ENCODE measurements at regions not wholly inside any gene's neighbourhood (a gene's known extent, or its start where the extent isn't known, plus 50 kb on each side); places are given as distances from the start of the nearest gene placed in this dataset.

DNA sequence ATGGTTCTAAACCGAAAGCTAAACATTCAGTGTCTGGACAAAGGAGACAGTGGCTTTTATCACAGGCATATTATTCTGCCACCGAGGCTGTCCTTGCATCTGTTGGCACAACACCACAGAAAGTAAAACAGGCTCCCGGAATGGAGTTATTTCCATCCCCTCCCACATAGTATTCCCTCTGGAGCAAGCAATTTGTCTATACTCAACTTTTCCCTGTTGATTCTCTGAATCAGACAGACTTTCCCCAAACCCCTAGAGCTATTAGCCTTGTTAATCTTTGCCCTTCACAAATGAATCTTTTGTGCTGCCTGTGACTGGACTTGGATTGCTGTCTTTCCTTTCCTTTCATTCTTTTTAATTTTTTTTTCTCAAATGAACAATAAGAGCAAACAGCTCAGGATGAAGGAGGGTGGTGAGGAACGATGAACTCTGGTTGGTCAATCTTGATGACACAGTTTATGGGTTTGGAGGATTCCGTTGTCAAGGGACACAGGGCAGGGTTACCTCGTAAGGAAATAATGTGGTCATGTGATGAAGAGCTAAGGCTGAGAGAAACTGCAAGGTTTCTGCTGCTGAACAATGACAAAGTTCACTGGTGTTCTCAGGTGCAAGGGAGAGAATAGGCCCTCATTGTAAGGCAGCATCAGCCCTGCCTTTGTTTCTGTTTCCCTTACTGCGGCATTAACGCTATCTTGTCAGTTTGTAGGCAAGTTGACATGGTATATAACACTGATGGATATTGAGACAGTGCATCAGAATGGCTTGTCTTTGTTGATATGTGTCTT is 275.0 kb upstream of the BMP2 start:
- Histone ChIP-seq H2BK20ac (ENCODE audit: low read depth, low read length, poor library complexity, severe bottlenecking) (no peak overlapping the region), H3K9me3 (ENCODE audit: control insufficient read depth, low read depth, low read length) (no peaks in the 10 kb centered on the region), H3K4ac (ENCODE audit: low read depth, low read length) (no peak overlapping the region), H3K56ac (ENCODE audit: insufficient read length, low read depth, low read length) (no peak overlapping the region), H3K4me2 (ENCODE audit: insufficient read depth, insufficient read length, low read length) (no peak overlapping the region), H3K14ac (ENCODE audit: insufficient read depth, low read length) (no peak overlapping the region), H3K23ac (ENCODE audit: insufficient read length, low read depth, low read length) (no peak overlapping the region), H2AK5ac (ENCODE audit: insufficient read length, low read length) (no peak overlapping the region), H3K9ac (ENCODE audit: extremely low read depth, insufficient read length, low read length) (no peak overlapping the region), H2BK15ac (ENCODE audit: low read depth, low read length) (no peak overlapping the region), H4K5ac (ENCODE audit: insufficient read length, low read depth, low read length) (no peak overlapping the region), H3K18ac (ENCODE audit: insufficient read length, low read depth, low read length) (no peak overlapping the region), H2BK5ac (ENCODE audit: insufficient read length, low read length) (no peak overlapping the region), H4K8ac (replicated peaks; ENCODE audit: insufficient read length, low read depth, low read length) (no peak overlapping the region), H3T11ph (ENCODE audit: low read length) (no peak overlapping the region), H2BK120ac (ENCODE audit: low read depth, low read length, poor library complexity, severe bottlenecking) (no peak overlapping the region), H3K79me2 (ENCODE audit: insufficient read depth, low read length) (no peaks in the 10 kb centered on the region), H3K4me1 (ENCODE audit: insufficient read depth, low read length) (no peaks in the 10 kb centered on the region; the same call in 1 of the 2 replicates), H3K79me1 (ENCODE audit: insufficient read depth, low read depth, low read length, poor library complexity, severe bottlenecking) (no peaks in the 10 kb centered on the region), H3K27me3 (ENCODE audit: insufficient read depth, low read length) (no peaks in the 10 kb centered on the region), H4K91ac (ENCODE audit: insufficient read length, low read depth, low read length) (no peak overlapping the region), H4K20me1 (ENCODE audit: control insufficient read depth, insufficient read depth, insufficient read length) (no peaks in the 10 kb centered on the region), H3K23me2 (ENCODE audit: insufficient read length, low read depth, low read length, poor library complexity, severe bottlenecking) (no peaks in the 10 kb centered on the region), H2BK12ac (ENCODE audit: insufficient read length, low read depth, low read length) (no peak overlapping the region), H2AFZ (ENCODE audit: low read length) (no peak overlapping the region), H3K27ac (ENCODE audit: insufficient read length, low read depth, low read length) (no peak overlapping the region)
- no peaks in the 10 kb centered on the region for H3K36me3 Mint-ChIP-seq (ENCODE audit: insufficient read depth in 1 of 3, low read depth in 3 of 3)
- no peaks in the 10 kb centered on the region for H3K27me3 Mint-ChIP-seq (ENCODE audit: low read depth)
- peaks cover 6 to 7% of the 10 kb centered on the region in 2 experiments for H3K4me1 Mint-ChIP-seq
- TF ChIP-seq, protein P1, sequence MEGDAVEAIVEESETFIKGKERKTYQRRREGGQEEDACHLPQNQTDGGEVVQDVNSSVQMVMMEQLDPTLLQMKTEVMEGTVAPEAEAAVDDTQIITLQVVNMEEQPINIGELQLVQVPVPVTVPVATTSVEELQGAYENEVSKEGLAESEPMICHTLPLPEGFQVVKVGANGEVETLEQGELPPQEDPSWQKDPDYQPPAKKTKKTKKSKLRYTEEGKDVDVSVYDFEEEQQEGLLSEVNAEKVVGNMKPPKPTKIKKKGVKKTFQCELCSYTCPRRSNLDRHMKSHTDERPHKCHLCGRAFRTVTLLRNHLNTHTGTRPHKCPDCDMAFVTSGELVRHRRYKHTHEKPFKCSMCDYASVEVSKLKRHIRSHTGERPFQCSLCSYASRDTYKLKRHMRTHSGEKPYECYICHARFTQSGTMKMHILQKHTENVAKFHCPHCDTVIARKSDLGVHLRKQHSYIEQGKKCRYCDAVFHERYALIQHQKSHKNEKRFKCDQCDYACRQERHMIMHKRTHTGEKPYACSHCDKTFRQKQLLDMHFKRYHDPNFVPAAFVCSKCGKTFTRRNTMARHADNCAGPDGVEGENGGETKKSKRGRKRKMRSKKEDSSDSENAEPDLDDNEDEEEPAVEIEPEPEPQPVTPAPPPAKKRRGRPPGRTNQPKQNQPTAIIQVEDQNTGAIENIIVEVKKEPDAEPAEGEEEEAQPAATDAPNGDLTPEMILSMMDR (conservative IDR thresholded peaks at IDR 0.05), result no peak
- peak; percentile 26 for DNase-seq
- H3K4me3 Mint-ChIP-seq, result no peak overlapping the region
- H3K27ac Mint-ChIP-seq, result peak overlapping the region in 2 of 3 experiments; percentile 4 to 36; a peak in 1 of 7 replicates
- WGBS (ENCODE audit: extremely low coverage, insufficient read length, low lambda C conversion rate), result no CpG with 5 or more reads among the region's 8 CpGs
- H3K9me3 Mint-ChIP-seq, result no peaks in the 10 kb centered on the region

Data from H9 (cell line).